Gastroesophageal sphincter (tissue), 3 donors: ENCODE measurements at regions not wholly inside any gene's neighbourhood (a gene's known extent, or its start where the extent isn't known, plus 50 kb on each side); places are given as distances from the start of the nearest gene placed in this dataset.

Source experiments
- POLR2A ChIP-seq, 2 donors: fragments of 450-650 bp; IDR thresholded peaks; one replicate each; pipeline ENCODE4 v1.6.1; 2017; ENCODE audit warnings: antibody characterized with exemption in 2 of 2, mild to moderate bottlenecking in 2 of 2, moderate library complexity in 1 of 2
- POLR2AphosphoS5 ChIP-seq: sonication (generic); formaldehyde crosslinking; IDR thresholded peaks from one replicate; pipeline ENCODE4 v1.6.1; 2017; ENCODE audit warnings: antibody characterized with exemption
- TF ChIP-seq, protein P1 (sequence below), 4 experiments: fragments of 200-600 bp in 2 of 4; fragments of 450-650 bp in 2 of 4; sonication (generic) in 1 of 4; IDR thresholded peaks; one replicate each; pipeline ENCODE4 v1.5.1; 2017 to 2019; ENCODE audit warnings: antibody characterized with exemption in 4 of 4, mild to moderate bottlenecking in 2 of 4, moderate library complexity in 2 of 4

DNA sequence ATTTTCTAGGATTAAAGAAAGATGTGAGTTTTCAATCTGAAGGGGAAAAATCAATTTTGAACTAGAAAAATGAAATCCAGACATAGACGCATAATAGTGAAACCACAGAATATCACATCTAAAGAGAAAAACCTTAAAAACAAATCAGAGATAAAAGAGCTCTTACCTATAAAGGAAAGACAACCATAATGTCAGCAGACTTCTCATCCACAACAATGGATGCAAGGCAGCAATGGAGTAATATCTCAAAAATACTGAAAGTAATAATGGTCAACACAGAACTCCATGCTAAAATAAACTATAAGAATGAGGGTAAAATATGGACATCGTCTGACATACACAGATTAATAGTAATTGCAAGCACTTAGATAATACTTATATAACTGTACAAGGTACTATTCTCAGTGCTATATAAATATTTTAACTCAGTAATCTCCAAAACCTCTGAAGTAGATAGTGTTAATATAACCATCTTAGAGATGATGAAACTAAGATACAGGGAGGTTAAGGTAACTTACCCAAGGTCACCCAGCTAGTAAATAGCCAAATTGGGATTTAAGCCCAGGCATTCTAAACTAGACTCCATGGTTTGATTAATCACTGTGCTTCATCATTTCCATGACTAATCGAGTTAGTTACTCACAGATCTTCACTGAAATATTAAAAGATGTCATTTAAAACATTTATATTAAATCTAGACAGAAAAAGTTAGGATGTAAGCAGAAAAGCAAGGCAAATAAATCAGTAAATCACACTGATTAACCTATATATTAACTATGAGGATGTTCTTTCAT, 89.4 kb upstream of the SPTBN1 start:
- TF ChIP-seq POLR2A (IDR thresholded peaks at IDR 0.05) (no peak), POLR2AphosphoS5 (no peak)
- TF ChIP-seq, protein P1, sequence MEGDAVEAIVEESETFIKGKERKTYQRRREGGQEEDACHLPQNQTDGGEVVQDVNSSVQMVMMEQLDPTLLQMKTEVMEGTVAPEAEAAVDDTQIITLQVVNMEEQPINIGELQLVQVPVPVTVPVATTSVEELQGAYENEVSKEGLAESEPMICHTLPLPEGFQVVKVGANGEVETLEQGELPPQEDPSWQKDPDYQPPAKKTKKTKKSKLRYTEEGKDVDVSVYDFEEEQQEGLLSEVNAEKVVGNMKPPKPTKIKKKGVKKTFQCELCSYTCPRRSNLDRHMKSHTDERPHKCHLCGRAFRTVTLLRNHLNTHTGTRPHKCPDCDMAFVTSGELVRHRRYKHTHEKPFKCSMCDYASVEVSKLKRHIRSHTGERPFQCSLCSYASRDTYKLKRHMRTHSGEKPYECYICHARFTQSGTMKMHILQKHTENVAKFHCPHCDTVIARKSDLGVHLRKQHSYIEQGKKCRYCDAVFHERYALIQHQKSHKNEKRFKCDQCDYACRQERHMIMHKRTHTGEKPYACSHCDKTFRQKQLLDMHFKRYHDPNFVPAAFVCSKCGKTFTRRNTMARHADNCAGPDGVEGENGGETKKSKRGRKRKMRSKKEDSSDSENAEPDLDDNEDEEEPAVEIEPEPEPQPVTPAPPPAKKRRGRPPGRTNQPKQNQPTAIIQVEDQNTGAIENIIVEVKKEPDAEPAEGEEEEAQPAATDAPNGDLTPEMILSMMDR (IDR thresholded peaks at IDR 0.05) = no peak
